EL (cell line): ENCODE measurements at regions not wholly inside any gene's neighbourhood (a gene's known extent, or its start where the extent isn't known, plus 50 kb on each side); places are given as distances from the start of the nearest gene placed in this dataset.

Experiments
- DNase-seq: peaks from one replicate; pipeline ENCODE4 v3.0.0-alpha.2; 2016

- no peak for DNase-seq
Observed at GRCh38 chr4:100082852-100083251, 107.4 kb downstream of the DDIT4L start.

GRCh38 chr4:100081491-100081890, 108.8 kb downstream of the DDIT4L start:
- DNase-seq, result peak; percentile 22

GRCh38 chr4:100079264-100079663, 111.0 kb downstream of the DDIT4L start:
- no peak for DNase-seq

GRCh38 chr4:100076753-100077152, 113.5 kb downstream of the DDIT4L start:
- DNase-seq, result no peak

- DNase-seq, result peak; percentile 27
Observed at GRCh38 chr4:100075486-100076270, 114.6 kb downstream of the DDIT4L start.

GRCh38 chr4:100075056-100075455, 115.2 kb downstream of the DDIT4L start:
- peak; percentile 45 for DNase-seq

GRCh38 chr4:100071506-100071905, 118.8 kb downstream of the DDIT4L start:
- DNase-seq, result no peak

GRCh38 chr4:100070868-100071267, 119.4 kb downstream of the DDIT4L start:
- no peak for DNase-seq

GRCh38 chr4:100069207-100069606, 119.1 kb upstream of the H2AZ1 start:
- no peak for DNase-seq

- DNase-seq, result no peak
Observed at GRCh38 chr4:100067255-100067654, 117.2 kb upstream of the H2AZ1 start.

GRCh38 chr4:100063355-100063754, 113.3 kb upstream of the H2AZ1 start:
- peak; percentile 6 for DNase-seq

GRCh38 chr4:100062921-100063320, 112.8 kb upstream of the H2AZ1 start:
- DNase-seq, result peak; percentile 69

- DNase-seq, result peak; percentile 43
Observed at GRCh38 chr4:100061835-100062234, 111.8 kb upstream of the H2AZ1 start.

- no peak for DNase-seq
Observed at GRCh38 chr4:100060765-100061416, 110.8 kb upstream of the H2AZ1 start.

GRCh38 chr4:100059467-100059866, 109.4 kb upstream of the H2AZ1 start:
- DNase-seq, result no peak

GRCh38 chr4:100056701-100057100, 106.6 kb upstream of the H2AZ1 start:
- DNase-seq, result no peak

- DNase-seq, result no peak
Observed at GRCh38 chr4:100054071-100054470, 104.0 kb upstream of the H2AZ1 start.

- DNase-seq, result no peak
Observed at GRCh38 chr4:100049872-100050271, 99.8 kb upstream of the H2AZ1 start.

- no peak for DNase-seq
Observed at GRCh38 chr4:100042711-100043110, 92.6 kb upstream of the H2AZ1 start.

GRCh38 chr4:100042235-100042634, 92.2 kb upstream of the H2AZ1 start:
- DNase-seq, result no peak

- peak; percentile 9 for DNase-seq
Observed at GRCh38 chr4:100041646-100042045, 91.6 kb upstream of the H2AZ1 start.

- DNase-seq, result no peak
Observed at GRCh38 chr4:100034023-100034664, 84.1 kb upstream of the H2AZ1 start.

- no peak for DNase-seq
Observed at GRCh38 chr4:100026066-100026465, 76.0 kb upstream of the H2AZ1 start.

- no peak for DNase-seq
Observed at GRCh38 chr4:100023800-100024199, 73.7 kb upstream of the H2AZ1 start.
